Keratinocyte (primary cell): ENCODE measurements at regions not wholly inside any gene's neighbourhood (a gene's known extent, or its start where the extent isn't known, plus 50 kb on each side); places are given as distances from the start of the nearest gene placed in this dataset.

Source experiments
- EZH2 ChIP-seq: IDR thresholded peaks from one replicate; pipeline ENCODE4 v1.6.1; 2012; ENCODE audit warnings: inconsistent platforms, mild to moderate bottlenecking, low read length, moderate library complexity
- TF ChIP-seq, protein P1 (sequence below), 3 experiments: IDR thresholded peaks in 1 of 3; conservative IDR thresholded peaks in 1 of 3; optimal IDR thresholded peaks in 1 of 3; 2 replicates in 2 of 3; 3 replicates in 1 of 3; pipeline versions ENCODE3 to v1.5.1; 2011; ENCODE audit warnings: low read length in 3 of 3, mild to moderate bottlenecking in 3 of 3, moderate library complexity in 2 of 3, control low read depth in 1 of 3, inconsistent platforms in 1 of 3; ENCODE audit not compliant: insufficient read depth in 2 of 3; ENCODE audit errors: extremely low read depth in 1 of 3

DNA sequence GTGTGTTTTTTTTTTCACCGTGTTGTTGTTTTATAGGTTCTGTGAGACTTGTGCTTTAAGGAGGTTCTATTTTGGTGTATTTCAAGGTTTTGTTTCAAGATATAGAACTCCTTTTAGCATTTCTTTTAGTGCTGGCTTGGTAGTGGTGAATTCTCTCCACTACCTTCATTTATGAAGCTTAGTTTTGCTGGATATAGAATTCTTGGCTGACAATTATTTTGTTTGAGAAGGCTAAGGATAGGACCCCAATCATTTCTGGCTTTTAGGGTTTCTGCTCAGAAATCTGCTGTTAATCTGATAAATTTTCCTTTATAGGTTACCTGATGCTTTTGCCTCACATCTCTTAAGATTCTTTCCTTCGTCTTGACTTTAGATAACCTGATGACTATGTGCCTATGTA, 66.8 kb downstream of the MSTN start:
- no peak for TF ChIP-seq EZH2
- TF ChIP-seq, protein P1, sequence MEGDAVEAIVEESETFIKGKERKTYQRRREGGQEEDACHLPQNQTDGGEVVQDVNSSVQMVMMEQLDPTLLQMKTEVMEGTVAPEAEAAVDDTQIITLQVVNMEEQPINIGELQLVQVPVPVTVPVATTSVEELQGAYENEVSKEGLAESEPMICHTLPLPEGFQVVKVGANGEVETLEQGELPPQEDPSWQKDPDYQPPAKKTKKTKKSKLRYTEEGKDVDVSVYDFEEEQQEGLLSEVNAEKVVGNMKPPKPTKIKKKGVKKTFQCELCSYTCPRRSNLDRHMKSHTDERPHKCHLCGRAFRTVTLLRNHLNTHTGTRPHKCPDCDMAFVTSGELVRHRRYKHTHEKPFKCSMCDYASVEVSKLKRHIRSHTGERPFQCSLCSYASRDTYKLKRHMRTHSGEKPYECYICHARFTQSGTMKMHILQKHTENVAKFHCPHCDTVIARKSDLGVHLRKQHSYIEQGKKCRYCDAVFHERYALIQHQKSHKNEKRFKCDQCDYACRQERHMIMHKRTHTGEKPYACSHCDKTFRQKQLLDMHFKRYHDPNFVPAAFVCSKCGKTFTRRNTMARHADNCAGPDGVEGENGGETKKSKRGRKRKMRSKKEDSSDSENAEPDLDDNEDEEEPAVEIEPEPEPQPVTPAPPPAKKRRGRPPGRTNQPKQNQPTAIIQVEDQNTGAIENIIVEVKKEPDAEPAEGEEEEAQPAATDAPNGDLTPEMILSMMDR (optimal IDR thresholded peaks at IDR 0.05 in 1 of 3, IDR thresholded peaks at IDR 0.05 in 1 of 3, conservative IDR thresholded peaks at IDR 0.05 in 1 of 3; ENCODE audit: extremely low read depth in 1 of 3, insufficient read depth in 2 of 3, low read length in 3 of 3) = no peak
